Loucy (cell line): ENCODE measurements at regions not wholly inside any gene's neighbourhood (a gene's known extent, or its start where the extent isn't known, plus 50 kb on each side); places are given as distances from the start of the nearest gene placed in this dataset.
A peak's percentile ranks its signal among the peaks of the same experiment; 100 is the strongest.

Experiments used
- H2AFZ ChIP-seq: fragments of 200-600 bp; sonication (generic); 2 replicates; pipeline ENCODE4 v1.6.0; 2016; ENCODE audit warnings: antibody characterized with exemption, mild to moderate bottlenecking, low read length, moderate library complexity
- H3F3A ChIP-seq: fragments of 200-600 bp; 2 replicates; pipeline ENCODE4 v1.6.0; 2016; ENCODE audit warnings: antibody characterized with exemption, low read depth, mild to moderate bottlenecking
- H3K27me3 ChIP-seq: fragments of 200-600 bp; sonication (generic); 2 replicates; pipeline ENCODE4 v1.6.1; 2014; ENCODE audit warnings: low read length, mild to moderate bottlenecking; ENCODE audit not compliant: insufficient read depth, poor library complexity, severe bottlenecking
- H3K36me3 ChIP-seq: fragments of 200-600 bp; sonication (generic); 2 replicates; pipeline ENCODE4 v1.6.1; 2016; ENCODE audit warnings: low read length; ENCODE audit not compliant: insufficient read depth
- H3K4me1 ChIP-seq: fragments of 200-600 bp; sonication (generic); 2 replicates; pipeline ENCODE4 v1.5.1; 2014; ENCODE audit warnings: low read length, mild to moderate bottlenecking; ENCODE audit not compliant: insufficient read depth, poor library complexity, severe bottlenecking
- H3K4me2 ChIP-seq: fragments of 200-600 bp; sonication (generic); 2 replicates; pipeline ENCODE4 v1.6.0; 2014; ENCODE audit warnings: antibody characterized with exemption, low read length, low read depth, mild to moderate bottlenecking; ENCODE audit not compliant: poor library complexity, severe bottlenecking
- H3K4me3 ChIP-seq: fragments of 200-600 bp; sonication (generic); 2 replicates; pipeline ENCODE4 v1.5.1; 2014; ENCODE audit warnings: low read length, mild to moderate bottlenecking, mixed read lengths; ENCODE audit not compliant: poor library complexity, severe bottlenecking
- H3K79me2 ChIP-seq: fragments of 200-600 bp; sonication (generic); 2 replicates; pipeline ENCODE4 v1.6.1; 2014; ENCODE audit warnings: low read length; ENCODE audit not compliant: insufficient read depth
- H3K9ac ChIP-seq: fragments of 200-600 bp; sonication (generic); 2 replicates; pipeline ENCODE4 v1.6.0; 2014; ENCODE audit warnings: mild to moderate bottlenecking, low read depth, low read length, moderate library complexity; ENCODE audit not compliant: poor library complexity, severe bottlenecking
- H3K9me2 ChIP-seq: fragments of 200-600 bp; sonication (generic); replicated peaks from 2 replicates; pipeline ENCODE4 v1.6.1; 2016; ENCODE audit warnings: low read depth, low read length, mixed read lengths
- H3K9me3 ChIP-seq: fragments of 200-600 bp; sonication (generic); 2 replicates; pipeline ENCODE4 v1.6.1; 2014; ENCODE audit warnings: mild to moderate bottlenecking, antibody characterized with exemption, low read length, low read depth; ENCODE audit not compliant: insufficient read depth
- H4K20me1 ChIP-seq: fragments of 200-600 bp; sonication (generic); 2 replicates; pipeline ENCODE4 v1.6.0; 2014; ENCODE audit warnings: antibody characterized with exemption, low read length, mild to moderate bottlenecking; ENCODE audit not compliant: insufficient read depth, poor library complexity, severe bottlenecking
- EZH2phosphoT487 ChIP-seq: fragments of 200-600 bp; IDR thresholded peaks from 2 replicates; pipeline ENCODE4 v1.6.1; 2018; ENCODE audit warnings: antibody characterized with exemption, mild to moderate bottlenecking, moderate library complexity, borderline replicate concordance
- TF ChIP-seq, protein P1 (sequence below): fragments of 200-600 bp; sonication (generic); conservative IDR thresholded peaks from 2 replicates; pipeline ENCODE4 v1.5.1; 2014; ENCODE audit warnings: mild to moderate bottlenecking, antibody characterized with exemption, low read length

DNA sequence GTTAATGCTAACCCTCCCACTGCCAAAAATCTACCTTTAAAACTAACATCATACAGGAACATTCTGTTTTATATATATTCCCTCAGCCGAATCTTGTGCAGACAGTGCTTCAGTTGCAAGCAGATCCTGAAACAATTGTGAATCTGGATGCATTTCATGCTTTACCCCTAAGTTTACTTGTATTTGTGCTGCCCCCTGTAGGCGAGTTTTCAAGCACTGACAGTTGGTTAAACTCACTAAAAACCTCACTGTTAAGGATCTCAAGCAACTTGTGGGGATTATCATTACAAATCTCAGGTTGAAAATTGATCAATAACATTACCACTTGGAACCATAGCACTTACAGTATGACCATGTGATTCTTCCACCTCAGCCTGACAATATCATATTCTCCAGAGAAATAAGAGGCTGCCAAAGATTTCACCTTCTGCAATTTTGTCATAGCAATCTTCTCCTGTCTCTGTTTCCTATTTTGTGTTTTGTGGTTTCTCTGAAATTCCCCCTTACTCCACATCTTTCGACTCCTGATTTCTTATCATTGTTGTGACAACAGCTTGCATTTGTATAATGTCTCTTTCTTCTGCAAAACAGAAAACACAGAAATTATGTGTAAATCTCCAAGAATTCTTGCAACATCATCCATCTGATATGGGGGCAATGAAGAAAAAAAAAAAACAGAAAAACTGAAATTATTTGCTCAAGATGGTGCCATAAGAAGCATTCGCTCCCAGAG is 354.6 kb upstream of the SETBP1 start:
- Histone ChIP-seq H3K4me1 (peaks cover 4% of the 10 kb centered on the region), H3K36me3 (no peaks in the 10 kb centered on the region), H3K4me2 (no peak overlapping the region), H3K4me3 (no peak overlapping the region), H3K79me2 (no peaks in the 10 kb centered on the region), H3K27me3 (no peaks in the 10 kb centered on the region), H3F3A (no peaks in the 10 kb centered on the region), H3K9ac (no peak overlapping the region), H3K9me3 (0 out of 2 replicates have a peak, but pooled peaks cover 5% of the 10 kb centered on the region), H3K9me2 (no peaks in the 10 kb centered on the region), H4K20me1 (no peaks in the 10 kb centered on the region), H2AFZ (no peak overlapping the region)
- no peak for TF ChIP-seq EZH2phosphoT487
- TF ChIP-seq, protein P1, sequence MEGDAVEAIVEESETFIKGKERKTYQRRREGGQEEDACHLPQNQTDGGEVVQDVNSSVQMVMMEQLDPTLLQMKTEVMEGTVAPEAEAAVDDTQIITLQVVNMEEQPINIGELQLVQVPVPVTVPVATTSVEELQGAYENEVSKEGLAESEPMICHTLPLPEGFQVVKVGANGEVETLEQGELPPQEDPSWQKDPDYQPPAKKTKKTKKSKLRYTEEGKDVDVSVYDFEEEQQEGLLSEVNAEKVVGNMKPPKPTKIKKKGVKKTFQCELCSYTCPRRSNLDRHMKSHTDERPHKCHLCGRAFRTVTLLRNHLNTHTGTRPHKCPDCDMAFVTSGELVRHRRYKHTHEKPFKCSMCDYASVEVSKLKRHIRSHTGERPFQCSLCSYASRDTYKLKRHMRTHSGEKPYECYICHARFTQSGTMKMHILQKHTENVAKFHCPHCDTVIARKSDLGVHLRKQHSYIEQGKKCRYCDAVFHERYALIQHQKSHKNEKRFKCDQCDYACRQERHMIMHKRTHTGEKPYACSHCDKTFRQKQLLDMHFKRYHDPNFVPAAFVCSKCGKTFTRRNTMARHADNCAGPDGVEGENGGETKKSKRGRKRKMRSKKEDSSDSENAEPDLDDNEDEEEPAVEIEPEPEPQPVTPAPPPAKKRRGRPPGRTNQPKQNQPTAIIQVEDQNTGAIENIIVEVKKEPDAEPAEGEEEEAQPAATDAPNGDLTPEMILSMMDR = peak; percentile 90

DNA sequence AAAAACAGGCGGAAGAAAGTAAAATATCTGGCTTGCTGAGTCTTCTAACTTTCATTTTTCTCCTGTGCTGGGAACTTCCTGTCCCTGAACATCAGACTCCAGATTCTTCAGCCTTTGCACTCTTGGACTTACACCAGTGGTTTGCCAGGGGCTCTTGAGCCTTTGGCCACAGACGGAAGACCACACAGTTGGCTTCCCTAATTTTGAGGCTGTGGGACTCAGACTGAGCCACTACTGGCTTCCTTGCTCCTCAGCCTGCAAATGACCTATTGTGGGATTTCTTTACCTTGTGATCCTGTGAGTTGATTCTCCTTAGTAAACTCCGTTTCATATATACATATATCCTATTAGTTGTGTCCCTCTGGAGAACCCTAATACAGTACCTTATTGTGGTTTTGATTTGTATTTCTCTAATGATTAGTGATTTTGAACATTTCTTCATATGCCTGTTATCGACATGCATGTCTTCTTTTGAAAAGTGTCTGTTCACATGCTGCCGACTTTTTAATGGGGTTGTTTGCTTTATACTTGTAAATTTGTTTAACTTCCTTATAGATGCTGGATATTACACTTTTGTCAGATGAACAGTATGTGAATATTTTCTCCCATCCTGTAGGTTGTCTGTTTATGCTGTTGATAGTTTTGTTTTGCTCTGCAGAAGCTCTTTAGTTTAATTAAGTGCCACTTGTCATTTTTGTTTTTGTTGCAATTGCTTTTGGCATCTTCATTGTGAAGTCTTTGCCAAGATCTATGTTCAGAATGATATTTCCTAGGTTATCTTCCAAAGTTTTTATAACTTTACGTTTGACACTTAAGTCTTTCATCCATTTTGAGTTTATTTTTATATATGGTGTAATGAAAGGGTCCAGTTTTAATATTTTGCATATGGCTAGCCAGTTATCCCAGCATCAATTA is 348.8 kb upstream of the SETBP1 start:
- no peaks in the 10 kb centered on the region for H3K27me3 ChIP-seq
- H3K4me1 ChIP-seq = no peaks in the 10 kb centered on the region
- H3K36me3 ChIP-seq = no peaks in the 10 kb centered on the region
- H4K20me1 ChIP-seq = no peaks in the 10 kb centered on the region
- TF ChIP-seq, protein P1 = no peak
- no peak for TF ChIP-seq EZH2phosphoT487
- no peak overlapping the region for H3K4me2 ChIP-seq
- no peaks in the 10 kb centered on the region for H3K9me2 ChIP-seq
- H3F3A ChIP-seq = no peaks in the 10 kb centered on the region
- H3K9ac ChIP-seq = no peak overlapping the region
- H3K9me3 ChIP-seq = 0 out of 2 replicates have a peak, but pooled peaks cover 6% of the 10 kb centered on the region
- no peak overlapping the region for H3K4me3 ChIP-seq
- H2AFZ ChIP-seq = no peak overlapping the region
- H3K79me2 ChIP-seq = no peaks in the 10 kb centered on the region

DNA sequence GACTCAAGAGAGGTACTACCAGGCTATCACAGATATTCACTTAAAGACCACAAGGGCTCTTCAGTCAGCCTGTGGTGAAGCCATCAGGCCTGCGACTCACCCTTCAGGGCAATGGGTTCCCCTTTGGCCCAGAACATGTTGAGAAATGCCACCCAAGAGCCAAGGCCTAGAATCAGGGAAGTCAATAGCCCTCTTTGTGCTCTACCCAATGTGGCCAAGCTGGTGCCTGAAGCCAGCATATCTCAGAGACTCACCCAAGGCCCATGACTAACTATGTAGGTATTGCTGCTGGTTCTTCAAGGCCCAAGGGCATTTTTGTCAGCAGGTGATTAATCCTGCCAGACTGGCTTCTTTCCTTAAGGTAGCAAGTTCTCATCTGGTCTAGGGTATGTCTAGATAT is 338.9 kb upstream of the SETBP1 start:
- Histone ChIP-seq H3K4me2 (no peak overlapping the region), H3K4me3 (no peak overlapping the region), H3K79me2 (no peaks in the 10 kb centered on the region), H3K36me3 (no peaks in the 10 kb centered on the region), H3K9me3 (no peaks in the 10 kb centered on the region), H3K9me2 (no peaks in the 10 kb centered on the region), H3K9ac (no peak overlapping the region), H2AFZ (no peak overlapping the region), H4K20me1 (no peaks in the 10 kb centered on the region), H3K27me3 (no peaks in the 10 kb centered on the region), H3K4me1 (no peaks in the 10 kb centered on the region), H3F3A (no peaks in the 10 kb centered on the region)
- no peak for TF ChIP-seq EZH2phosphoT487
- TF ChIP-seq, protein P1 = no peak
